ENCODE measurements at regions not wholly inside any gene's neighbourhood (a gene's known extent, or its start where the extent isn't known, plus 50 kb on each side); places are given as distances from the start of the nearest gene placed in this dataset.

DNA sequence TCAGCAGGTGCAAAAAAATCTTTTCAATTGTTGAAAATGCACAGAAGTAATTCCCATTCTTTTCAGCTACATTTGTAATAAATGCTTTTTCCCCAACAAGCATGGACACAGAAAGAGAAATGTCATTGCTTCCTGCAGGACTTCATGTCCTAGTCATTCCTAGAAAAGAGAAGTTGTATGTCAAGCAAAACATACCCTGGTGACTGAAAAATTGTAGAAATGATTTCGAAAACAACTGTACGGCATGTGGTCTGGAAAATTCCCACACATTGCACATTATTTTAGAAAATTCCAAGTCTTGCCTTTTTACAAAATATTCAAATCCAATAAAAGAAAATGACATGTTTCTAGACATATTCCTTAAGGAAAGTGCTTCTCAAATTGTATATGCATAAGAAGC lies 50.4 kb upstream of the ALCAM start:
- TF ChIP-seq, protein P1, sequence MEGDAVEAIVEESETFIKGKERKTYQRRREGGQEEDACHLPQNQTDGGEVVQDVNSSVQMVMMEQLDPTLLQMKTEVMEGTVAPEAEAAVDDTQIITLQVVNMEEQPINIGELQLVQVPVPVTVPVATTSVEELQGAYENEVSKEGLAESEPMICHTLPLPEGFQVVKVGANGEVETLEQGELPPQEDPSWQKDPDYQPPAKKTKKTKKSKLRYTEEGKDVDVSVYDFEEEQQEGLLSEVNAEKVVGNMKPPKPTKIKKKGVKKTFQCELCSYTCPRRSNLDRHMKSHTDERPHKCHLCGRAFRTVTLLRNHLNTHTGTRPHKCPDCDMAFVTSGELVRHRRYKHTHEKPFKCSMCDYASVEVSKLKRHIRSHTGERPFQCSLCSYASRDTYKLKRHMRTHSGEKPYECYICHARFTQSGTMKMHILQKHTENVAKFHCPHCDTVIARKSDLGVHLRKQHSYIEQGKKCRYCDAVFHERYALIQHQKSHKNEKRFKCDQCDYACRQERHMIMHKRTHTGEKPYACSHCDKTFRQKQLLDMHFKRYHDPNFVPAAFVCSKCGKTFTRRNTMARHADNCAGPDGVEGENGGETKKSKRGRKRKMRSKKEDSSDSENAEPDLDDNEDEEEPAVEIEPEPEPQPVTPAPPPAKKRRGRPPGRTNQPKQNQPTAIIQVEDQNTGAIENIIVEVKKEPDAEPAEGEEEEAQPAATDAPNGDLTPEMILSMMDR (IDR thresholded peaks at IDR 0.05; ENCODE audit: low read depth, low read length) = no peak
- DNase-seq (ENCODE audit: low read depth in 2 of 2) = no peak
- no peak overlapping the region for H3K4me3 ChIP-seq (replicated peaks in 1 of 2; ENCODE audit: low read depth in 2 of 2, low read length in 2 of 2)
